Neural progenitor cell (in vitro differentiated cells): ENCODE measurements at regions not wholly inside any gene's neighbourhood (a gene's known extent, or its start where the extent isn't known, plus 50 kb on each side); places are given as distances from the start of the nearest gene placed in this dataset.

Experiments
- EZH2 ChIP-seq: fragments of 200-600 bp; sonication (generic); IDR thresholded peaks from 2 replicates; pipeline ENCODE4 v1.6.1; 2017; ENCODE audit warnings: antibody characterized with exemption, mild to moderate bottlenecking, moderate library complexity
- EZH2phosphoT487 ChIP-seq: fragments of 200-600 bp; sonication (generic); IDR thresholded peaks from 2 replicates; pipeline ENCODE4 v1.6.1; 2017; ENCODE audit warnings: antibody characterized with exemption
- TF ChIP-seq, protein P1 (sequence below): fragments of 200-600 bp; sonication (generic); IDR thresholded peaks from 2 replicates; pipeline ENCODE4 v1.5.1; 2017; ENCODE audit warnings: antibody characterized with exemption, mild to moderate bottlenecking

DNA sequence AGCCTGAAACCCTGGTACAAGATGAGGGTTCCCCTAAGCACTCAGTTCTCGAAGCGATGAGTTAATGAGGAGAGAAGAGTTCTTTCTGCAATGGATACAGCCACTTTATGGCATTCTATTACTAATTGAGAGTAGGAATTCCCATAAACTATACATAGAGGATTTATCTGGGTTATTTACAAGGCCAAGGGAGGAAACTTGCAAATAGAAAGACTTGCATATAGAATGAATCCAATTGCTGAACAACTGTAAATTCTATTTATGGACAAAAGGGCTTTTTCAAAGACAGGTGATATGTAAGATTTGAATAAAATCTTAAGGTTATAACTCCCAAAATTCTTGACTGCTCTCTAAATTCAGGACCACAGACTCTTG, 182.2 kb downstream of the PPARGC1A start:
- TF ChIP-seq, protein P1, sequence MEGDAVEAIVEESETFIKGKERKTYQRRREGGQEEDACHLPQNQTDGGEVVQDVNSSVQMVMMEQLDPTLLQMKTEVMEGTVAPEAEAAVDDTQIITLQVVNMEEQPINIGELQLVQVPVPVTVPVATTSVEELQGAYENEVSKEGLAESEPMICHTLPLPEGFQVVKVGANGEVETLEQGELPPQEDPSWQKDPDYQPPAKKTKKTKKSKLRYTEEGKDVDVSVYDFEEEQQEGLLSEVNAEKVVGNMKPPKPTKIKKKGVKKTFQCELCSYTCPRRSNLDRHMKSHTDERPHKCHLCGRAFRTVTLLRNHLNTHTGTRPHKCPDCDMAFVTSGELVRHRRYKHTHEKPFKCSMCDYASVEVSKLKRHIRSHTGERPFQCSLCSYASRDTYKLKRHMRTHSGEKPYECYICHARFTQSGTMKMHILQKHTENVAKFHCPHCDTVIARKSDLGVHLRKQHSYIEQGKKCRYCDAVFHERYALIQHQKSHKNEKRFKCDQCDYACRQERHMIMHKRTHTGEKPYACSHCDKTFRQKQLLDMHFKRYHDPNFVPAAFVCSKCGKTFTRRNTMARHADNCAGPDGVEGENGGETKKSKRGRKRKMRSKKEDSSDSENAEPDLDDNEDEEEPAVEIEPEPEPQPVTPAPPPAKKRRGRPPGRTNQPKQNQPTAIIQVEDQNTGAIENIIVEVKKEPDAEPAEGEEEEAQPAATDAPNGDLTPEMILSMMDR = no peak
- TF ChIP-seq EZH2phosphoT487 (no peak), EZH2 (no peak)
